ENCODE measurements at regions not wholly inside any gene's neighbourhood (a gene's known extent, or its start where the extent isn't known, plus 50 kb on each side); places are given as distances from the start of the nearest gene placed in this dataset.

GRCh38 chr10:90396721-90397120 is 461.1 kb downstream of the HTR7 start:
- no peak overlapping the region for H3K4me3 ChIP-seq (ENCODE audit: low read length)
- no peak for TF ChIP-seq CTCF (conservative IDR thresholded peaks at IDR 0.05; ENCODE audit: low read length)
- DNase-seq (ENCODE audit: low read depth), result no peak

- H3K4me3 ChIP-seq (ENCODE audit: low read length), result no peak overlapping the region
- no peak for DNase-seq (ENCODE audit: low read depth)
- TF ChIP-seq CTCF (conservative IDR thresholded peaks at IDR 0.05; ENCODE audit: low read length), result no peak
These were observed 459.3 kb downstream of the HTR7 start for GRCh38 chr10:90398566-90398965.

- TF ChIP-seq CTCF (conservative IDR thresholded peaks at IDR 0.05; ENCODE audit: low read length), result no peak
- H3K4me3 ChIP-seq (ENCODE audit: low read length), result no peak overlapping the region
- DNase-seq (ENCODE audit: low read depth), result no peak
These were observed 458.1 kb downstream of the HTR7 start for GRCh38 chr10:90399782-90400181.

GRCh38 chr10:90403211-90404000 is 454.4 kb downstream of the HTR7 start:
- no peak for DNase-seq (ENCODE audit: low read depth)
- no peak for TF ChIP-seq CTCF (conservative IDR thresholded peaks at IDR 0.05; ENCODE audit: low read length)

GRCh38 chr10:90407131-90407530 is 450.7 kb downstream of the HTR7 start:
- H3K4me3 ChIP-seq (ENCODE audit: low read length), result no peak overlapping the region
- no peak for DNase-seq (ENCODE audit: low read depth)
- TF ChIP-seq CTCF (conservative IDR thresholded peaks at IDR 0.05; ENCODE audit: low read length), result no peak

More at GRCh38 chr10:90403211-90404000, 454.4 kb downstream of the HTR7 start:
- H3K4me3 ChIP-seq (ENCODE audit: low read length), result no peak overlapping the region

- DNase-seq (ENCODE audit: low read depth), result no peak
- no peak overlapping the region for H3K4me3 ChIP-seq (ENCODE audit: low read length)
- no peak for TF ChIP-seq CTCF (conservative IDR thresholded peaks at IDR 0.05; ENCODE audit: low read length)
These were observed 450.0 kb downstream of the HTR7 start for GRCh38 chr10:90407851-90408250.

GRCh38 chr10:90412582-90412981 is 445.3 kb downstream of the HTR7 start:
- TF ChIP-seq CTCF (conservative IDR thresholded peaks at IDR 0.05; ENCODE audit: low read length), result no peak
- DNase-seq (ENCODE audit: low read depth), result no peak
- no peak overlapping the region for H3K4me3 ChIP-seq (ENCODE audit: low read length)
